ENCODE measurements at regions not wholly inside any gene's neighbourhood (a gene's known extent, or its start where the extent isn't known, plus 50 kb on each side); places are given as distances from the start of the nearest gene placed in this dataset.

- Histone ChIP-seq H3K4me3 (ENCODE audit: low read depth in 2 of 2, low read length in 2 of 2) (no peak overlapping the region), H3K36me3 (ENCODE audit: control insufficient read depth, insufficient read depth, low read length) (no peaks in the 10 kb centered on the region), H3K27me3 (ENCODE audit: control insufficient read depth, insufficient read depth, low read length) (no peaks in the 10 kb centered on the region), H3K9me3 (ENCODE audit: control insufficient read depth, insufficient read depth, low read depth, low read length) (no peaks in the 10 kb centered on the region), H3K27ac (ENCODE audit: low read length) (no peak overlapping the region), H3K4me1 (ENCODE audit: control insufficient read depth, insufficient read depth, low read length) (no peaks in the 10 kb centered on the region)
- ATAC-seq = no peak
- in situ Hi-C loops (cut with HindIII; ENCODE audit: low pct_unique_long_range_greater_than_20kb, low sequenced_read_pairs) = no loop called here
- CTCF ChIA-PET = no interaction called here
- no TSS peak for BruUV-seq (replicated peaks)
- POLR2A ChIA-PET = no interaction called here
- DNase-seq (ENCODE audit: low read depth, low spot score) = no peak
- intact Hi-C loops (cut with micrococcal nuclease; ENCODE audit: unreplicated experiment) = no loop called here
- TF ChIP-seq SIN3A (IDR thresholded peaks at IDR 0.05; ENCODE audit: borderline replicate concordance, insufficient read depth, low read depth, low read length) = no peak
Observed at GRCh38 chr7:91351374-91351773, 87.1 kb downstream of the FZD1 start.

DNA sequence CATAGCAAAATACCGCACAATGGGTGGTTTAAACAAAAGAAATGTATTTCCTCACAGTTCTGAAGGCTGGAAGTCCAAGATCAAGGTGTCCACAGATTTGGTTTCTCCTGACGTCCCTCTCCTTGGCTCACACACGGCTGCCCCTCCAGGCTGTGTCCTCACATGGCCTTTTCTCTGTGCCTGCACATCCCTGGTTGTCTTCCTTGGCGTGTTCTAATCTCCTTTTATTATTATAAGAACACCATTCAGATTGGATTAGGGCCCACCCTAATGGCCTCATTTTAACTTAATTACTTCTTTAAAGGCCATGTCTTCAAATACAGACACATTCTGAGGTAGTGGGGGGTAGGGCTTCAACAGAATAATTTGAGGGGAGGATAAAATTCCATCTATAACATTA, 87.9 kb downstream of the FZD1 start:
- Histone ChIP-seq H3K4me1 (ENCODE audit: control insufficient read depth, insufficient read depth, low read length) (no peaks in the 10 kb centered on the region), H3K36me3 (ENCODE audit: control insufficient read depth, insufficient read depth, low read length) (no peaks in the 10 kb centered on the region), H3K27me3 (ENCODE audit: control insufficient read depth, insufficient read depth, low read length) (no peaks in the 10 kb centered on the region), H3K4me3 (ENCODE audit: low read depth in 2 of 2, low read length in 2 of 2) (no peak overlapping the region), H3K27ac (ENCODE audit: low read length) (no peak overlapping the region), H3K9me3 (ENCODE audit: control insufficient read depth, insufficient read depth, low read depth, low read length) (no peaks in the 10 kb centered on the region)
- POLR2A ChIA-PET = no interaction called here
- no TSS peak for BruUV-seq (replicated peaks)
- intact Hi-C loops (cut with micrococcal nuclease; ENCODE audit: unreplicated experiment) (no loop called here), in situ Hi-C loops (cut with HindIII; ENCODE audit: low pct_unique_long_range_greater_than_20kb, low sequenced_read_pairs) (no loop called here)
- TF ChIP-seq SIN3A (IDR thresholded peaks at IDR 0.05; ENCODE audit: borderline replicate concordance, insufficient read depth, low read depth, low read length) (no peak), CTCF (IDR thresholded peaks at IDR 0.05) (no peak), POLR2AphosphoS5 (IDR thresholded peaks at IDR 0.05; ENCODE audit: low read depth, low read length) (no peak), TCF7L2 (IDR thresholded peaks at IDR 0.05; ENCODE audit: low read depth, low read length) (no peak), REST (IDR thresholded peaks at IDR 0.05; ENCODE audit: insufficient read depth in 1 of 2, low read depth in 2 of 2, low read length in 1 of 2) (no peak)
- DNase-seq (ENCODE audit: low read depth, low spot score) = no peak
- CTCF ChIA-PET = no interaction called here
- no peak for ATAC-seq

GRCh38 chr7:91353848-91354247, 89.6 kb downstream of the FZD1 start:
- Histone ChIP-seq H3K36me3 (ENCODE audit: control insufficient read depth, insufficient read depth, low read length) (no peaks in the 10 kb centered on the region), H3K27me3 (ENCODE audit: control insufficient read depth, insufficient read depth, low read length) (no peaks in the 10 kb centered on the region), H3K9me3 (ENCODE audit: control insufficient read depth, insufficient read depth, low read depth, low read length) (no peaks in the 10 kb centered on the region), H3K4me1 (ENCODE audit: control insufficient read depth, insufficient read depth, low read length) (no peaks in the 10 kb centered on the region), H3K27ac (ENCODE audit: low read length) (no peak overlapping the region), H3K4me3 (ENCODE audit: low read depth in 2 of 2, low read length in 2 of 2) (no peak overlapping the region)
- POLR2A ChIA-PET = no interaction called here
- ATAC-seq (no peak), DNase-seq (ENCODE audit: low read depth, low spot score) (no peak)
- CTCF ChIA-PET = no interaction called here
- no TSS peak for BruUV-seq (replicated peaks)
- TF ChIP-seq CTCF (IDR thresholded peaks at IDR 0.05) = no peak
- in situ Hi-C loops (cut with HindIII; ENCODE audit: low pct_unique_long_range_greater_than_20kb, low sequenced_read_pairs) (no loop called here), intact Hi-C loops (cut with micrococcal nuclease; ENCODE audit: unreplicated experiment) (no loop called here)

Measured in Panc1 (cell line).